Liver (tissue), 3 donors: ENCODE measurements at regions not wholly inside any gene's neighbourhood (a gene's known extent, or its start where the extent isn't known, plus 50 kb on each side); places are given as distances from the start of the nearest gene placed in this dataset.

Source experiments
- RXRA ChIP-seq, 2 donors: IDR thresholded peaks; 2 replicates each; pipeline ENCODE4 v1.6.1; 2017 to 2018; ENCODE audit warnings: antibody characterized with exemption in 2 of 2, mild to moderate bottlenecking in 1 of 2
- TF ChIP-seq, protein P1 (sequence below): fragments of 150-350 bp; IDR thresholded peaks from 2 replicates; pipeline ENCODE4 v1.5.1; 2017; ENCODE audit warnings: improper control_type of control experiment, low read depth, low read length; ENCODE audit not compliant: missing input control
- donor health status: healthy.
- donor health status: healthy.

GRCh38 chr19:34596115-34596514 lies 80.8 kb downstream of the SCGB2B2 start:
- TF ChIP-seq, protein P1, sequence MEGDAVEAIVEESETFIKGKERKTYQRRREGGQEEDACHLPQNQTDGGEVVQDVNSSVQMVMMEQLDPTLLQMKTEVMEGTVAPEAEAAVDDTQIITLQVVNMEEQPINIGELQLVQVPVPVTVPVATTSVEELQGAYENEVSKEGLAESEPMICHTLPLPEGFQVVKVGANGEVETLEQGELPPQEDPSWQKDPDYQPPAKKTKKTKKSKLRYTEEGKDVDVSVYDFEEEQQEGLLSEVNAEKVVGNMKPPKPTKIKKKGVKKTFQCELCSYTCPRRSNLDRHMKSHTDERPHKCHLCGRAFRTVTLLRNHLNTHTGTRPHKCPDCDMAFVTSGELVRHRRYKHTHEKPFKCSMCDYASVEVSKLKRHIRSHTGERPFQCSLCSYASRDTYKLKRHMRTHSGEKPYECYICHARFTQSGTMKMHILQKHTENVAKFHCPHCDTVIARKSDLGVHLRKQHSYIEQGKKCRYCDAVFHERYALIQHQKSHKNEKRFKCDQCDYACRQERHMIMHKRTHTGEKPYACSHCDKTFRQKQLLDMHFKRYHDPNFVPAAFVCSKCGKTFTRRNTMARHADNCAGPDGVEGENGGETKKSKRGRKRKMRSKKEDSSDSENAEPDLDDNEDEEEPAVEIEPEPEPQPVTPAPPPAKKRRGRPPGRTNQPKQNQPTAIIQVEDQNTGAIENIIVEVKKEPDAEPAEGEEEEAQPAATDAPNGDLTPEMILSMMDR, result no peak
- TF ChIP-seq RXRA (IDR thresholded peaks at IDR 0.05), result no peak
